ENCODE measurements at regions not wholly inside any gene's neighbourhood (a gene's known extent, or its start where the extent isn't known, plus 50 kb on each side); places are given as distances from the start of the nearest gene placed in this dataset.

DNA sequence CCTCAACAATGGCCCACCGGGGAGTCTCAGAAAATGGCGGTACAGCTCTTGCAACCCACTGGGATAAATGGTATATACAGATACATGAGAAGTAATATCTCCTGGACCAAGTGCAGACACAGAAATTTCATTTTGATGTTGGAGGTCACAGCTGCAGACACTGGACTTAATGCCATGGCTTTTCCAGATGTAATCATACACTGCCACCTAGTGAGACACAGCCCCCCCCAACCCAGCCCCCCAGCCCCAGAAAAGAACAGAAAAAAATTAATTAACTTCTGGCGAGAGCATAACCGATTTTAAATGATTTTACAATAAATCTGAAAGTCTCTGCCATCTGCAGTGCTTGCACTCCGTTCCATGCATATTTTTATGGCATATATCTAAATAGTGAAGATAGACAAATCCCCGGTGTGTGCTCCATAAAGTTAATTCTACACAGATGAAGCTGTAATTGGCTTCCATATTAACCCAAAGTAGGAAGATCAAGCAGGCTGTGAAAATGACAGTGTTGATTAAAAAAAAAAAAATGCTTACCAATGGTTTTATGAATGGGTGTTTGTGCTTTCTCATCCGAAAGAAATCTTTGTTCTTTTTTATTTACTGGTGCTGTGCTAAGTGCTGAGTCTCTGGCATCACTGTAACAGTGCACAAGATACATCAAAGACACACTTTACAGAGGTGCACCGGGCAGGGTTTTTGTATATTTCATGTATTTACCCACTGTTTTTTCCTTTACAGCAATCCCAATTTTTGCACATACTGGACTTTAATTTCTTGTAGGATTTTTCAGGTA lies 804.1 kb downstream of the TFAP2A start:
- Mint-ChIP-seq H3K9me3 (peaks cover 0 to 7% (median 3%) of the 10 kb centered on the region in 8 donors), H3K4me3 (no peak overlapping the region)
- CTCF ChIA-PET (ENCODE audit: partially characterized antibody): no interaction called here

DNA sequence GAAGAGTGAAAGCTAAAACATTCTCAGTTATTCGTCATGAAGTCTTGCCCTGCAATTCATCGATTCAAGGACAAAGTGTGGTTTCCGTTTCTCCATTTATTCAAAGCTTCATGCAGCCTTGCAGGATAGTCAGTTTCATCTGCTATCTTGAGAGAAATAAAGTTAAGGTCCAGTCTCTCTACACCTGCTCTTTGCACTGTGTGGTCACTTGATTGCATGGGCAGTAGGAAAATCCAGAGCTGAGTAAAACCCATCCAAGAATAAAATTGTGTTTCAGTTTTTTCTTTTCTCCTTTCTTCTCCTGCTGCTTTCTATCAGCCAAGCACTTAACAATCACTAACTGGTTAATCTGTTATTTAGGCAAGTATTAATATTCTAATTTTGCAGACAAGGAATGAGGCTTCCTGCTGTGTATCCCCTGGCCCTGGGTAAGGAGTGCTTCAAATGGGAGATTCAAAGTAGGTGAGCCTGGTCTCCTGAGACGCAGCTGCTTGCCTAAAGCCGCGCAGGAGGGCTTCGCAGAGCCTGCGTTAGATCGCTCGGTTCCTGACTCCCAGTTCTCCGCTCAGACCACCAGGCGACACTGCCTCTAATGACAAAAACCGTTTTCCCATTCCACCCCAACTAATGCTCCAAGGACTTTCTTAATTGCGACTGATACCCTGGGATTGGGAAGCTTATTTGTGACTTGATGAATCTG lies 808.3 kb downstream of the TFAP2A start:
- POLR2A ChIA-PET (ENCODE audit: partially characterized antibody): no interaction called here
- intact Hi-C loops (cut with micrococcal nuclease): no loop called here
- Mint-ChIP-seq H3K36me3 (no peaks in the 10 kb centered on the region), H3K27me3 (no peaks in the 10 kb centered on the region), H3K9me3 (no peaks in the 10 kb centered on the region), H3K27ac (no peak overlapping the region), H3K4me3 (no peak overlapping the region), H3K4me1 (no peaks in the 10 kb centered on the region)
- Histone ChIP-seq H3K36me3 (ENCODE audit: insufficient read depth, low read length) (no peaks in the 10 kb centered on the region), H3K4me3 (ENCODE audit: low read length in 2 of 2) (no peak overlapping the region), H3K27me3 (ENCODE audit: insufficient read depth, low read length) (no peaks in the 10 kb centered on the region), H3K27ac (ENCODE audit: low read depth, low read length) (no peak overlapping the region), H3K4me1 (ENCODE audit: insufficient read depth, low read length) (no peaks in the 10 kb centered on the region), H3K9me3 (ENCODE audit: control insufficient read depth in 1 of 2, low read length in 2 of 2) (no peaks in the 10 kb centered on the region)
- CTCF ChIA-PET (ENCODE audit: partially characterized antibody): no interaction called here
- DNase-seq: no peak

More for the DNA sequence above, 804.1 kb downstream of the TFAP2A start:
- Mint-ChIP-seq H3K27ac (no peak overlapping the region), H3K27me3 (no peaks in the 10 kb centered on the region), H3K4me1 (no peaks in the 10 kb centered on the region), H3K36me3 (no peaks in the 10 kb centered on the region)
- no peaks in the 10 kb centered on the region for H3K27me3 ChIP-seq (ENCODE audit: insufficient read depth, low read length)
- no peaks in the 10 kb centered on the region for H3K9me3 ChIP-seq (ENCODE audit: control insufficient read depth in 1 of 2, low read length in 2 of 2)
- POLR2A ChIA-PET (ENCODE audit: partially characterized antibody): no interaction called here
- no peak for DNase-seq
- no peaks in the 10 kb centered on the region for H3K36me3 ChIP-seq (ENCODE audit: insufficient read depth, low read length)
- intact Hi-C loops (cut with micrococcal nuclease): no loop called here
- H3K4me1 ChIP-seq (ENCODE audit: insufficient read depth, low read length): no peaks in the 10 kb centered on the region
- no peak overlapping the region for H3K4me3 ChIP-seq (ENCODE audit: low read length in 2 of 2)
- no peak overlapping the region for H3K27ac ChIP-seq (ENCODE audit: low read depth, low read length)

DNA sequence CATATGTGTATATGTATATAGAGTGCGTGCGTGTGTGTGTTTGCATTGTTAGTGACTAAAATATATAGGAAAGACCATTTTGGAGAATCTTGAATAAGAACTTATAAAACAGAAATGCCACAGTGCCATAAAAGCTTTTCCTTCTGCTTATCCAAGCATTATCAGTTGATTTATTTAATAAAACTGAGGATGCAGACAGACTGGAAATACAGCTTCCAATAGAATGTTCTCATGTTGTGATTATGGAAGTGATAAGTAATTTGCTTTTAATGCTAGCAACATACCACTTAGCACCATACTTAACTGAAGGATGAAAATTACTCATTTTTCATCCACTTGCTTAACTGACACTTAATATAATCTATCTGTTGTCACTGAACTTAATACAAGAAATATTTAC lies 820.1 kb downstream of the TFAP2A start:
- no peaks in the 10 kb centered on the region for H3K4me1 Mint-ChIP-seq
- Histone ChIP-seq H3K27me3 (ENCODE audit: insufficient read depth, low read length) (no peaks in the 10 kb centered on the region), H3K4me1 (ENCODE audit: insufficient read depth, low read length) (no peaks in the 10 kb centered on the region), H3K4me3 (ENCODE audit: low read length in 2 of 2) (no peak overlapping the region), H3K36me3 (ENCODE audit: insufficient read depth, low read length) (no peaks in the 10 kb centered on the region), H3K27ac (ENCODE audit: low read depth, low read length) (no peak overlapping the region), H3K9me3 (ENCODE audit: control insufficient read depth in 1 of 2, low read length in 2 of 2) (no peaks in the 10 kb centered on the region)
- no peak overlapping the region for H3K27ac Mint-ChIP-seq
- intact Hi-C loops (cut with micrococcal nuclease): no loop called here
- no peak for DNase-seq
- peaks cover 0 to 5% (median under 1%) of the 10 kb centered on the region in 8 donors for H3K9me3 Mint-ChIP-seq
- no peaks in the 10 kb centered on the region for H3K27me3 Mint-ChIP-seq
- ChIA-PET POLR2A (ENCODE audit: partially characterized antibody) (no interaction called here), CTCF (ENCODE audit: partially characterized antibody) (no interaction called here)
- H3K4me3 Mint-ChIP-seq: no peak overlapping the region
- H3K36me3 Mint-ChIP-seq: no peaks in the 10 kb centered on the region

DNA sequence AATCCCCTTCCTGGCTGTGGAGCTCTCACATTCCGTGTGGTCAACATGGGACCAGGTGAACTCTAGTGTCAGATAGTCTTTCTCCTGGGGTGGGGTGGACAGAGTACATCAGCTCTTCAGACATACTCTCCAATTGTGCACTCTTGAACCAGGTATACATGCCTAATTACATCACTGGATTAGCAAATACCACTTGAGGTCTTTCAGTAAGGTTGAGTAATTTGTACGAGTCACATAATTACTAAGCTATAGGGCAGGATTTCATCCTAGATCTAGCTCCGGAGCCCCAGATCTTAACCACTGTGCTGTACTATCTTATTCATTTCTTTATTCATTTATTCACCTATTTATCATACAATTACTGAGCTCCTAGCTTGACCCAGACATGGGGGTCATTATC lies 821.3 kb downstream of the TFAP2A start:
- no peaks in the 10 kb centered on the region for H3K27me3 ChIP-seq (ENCODE audit: insufficient read depth, low read length)
- no peak overlapping the region for H3K27ac ChIP-seq (ENCODE audit: low read depth, low read length)
- Mint-ChIP-seq H3K9me3 (peaks cover 0 to 5% (median under 1%) of the 10 kb centered on the region in 8 donors), H3K4me1 (no peaks in the 10 kb centered on the region), H3K36me3 (no peaks in the 10 kb centered on the region), H3K4me3 (no peak overlapping the region), H3K27me3 (no peaks in the 10 kb centered on the region), H3K27ac (no peak overlapping the region)
- H3K36me3 ChIP-seq (ENCODE audit: insufficient read depth, low read length): no peaks in the 10 kb centered on the region
- no peak for DNase-seq
- no peak overlapping the region for H3K4me3 ChIP-seq (ENCODE audit: low read length in 2 of 2)
- ChIA-PET CTCF (ENCODE audit: partially characterized antibody) (no interaction called here), POLR2A (ENCODE audit: partially characterized antibody) (no interaction called here)
- no peaks in the 10 kb centered on the region for H3K9me3 ChIP-seq (ENCODE audit: control insufficient read depth in 1 of 2, low read length in 2 of 2)
- intact Hi-C loops (cut with micrococcal nuclease): no loop called here
- H3K4me1 ChIP-seq (ENCODE audit: insufficient read depth, low read length): no peaks in the 10 kb centered on the region

DNA sequence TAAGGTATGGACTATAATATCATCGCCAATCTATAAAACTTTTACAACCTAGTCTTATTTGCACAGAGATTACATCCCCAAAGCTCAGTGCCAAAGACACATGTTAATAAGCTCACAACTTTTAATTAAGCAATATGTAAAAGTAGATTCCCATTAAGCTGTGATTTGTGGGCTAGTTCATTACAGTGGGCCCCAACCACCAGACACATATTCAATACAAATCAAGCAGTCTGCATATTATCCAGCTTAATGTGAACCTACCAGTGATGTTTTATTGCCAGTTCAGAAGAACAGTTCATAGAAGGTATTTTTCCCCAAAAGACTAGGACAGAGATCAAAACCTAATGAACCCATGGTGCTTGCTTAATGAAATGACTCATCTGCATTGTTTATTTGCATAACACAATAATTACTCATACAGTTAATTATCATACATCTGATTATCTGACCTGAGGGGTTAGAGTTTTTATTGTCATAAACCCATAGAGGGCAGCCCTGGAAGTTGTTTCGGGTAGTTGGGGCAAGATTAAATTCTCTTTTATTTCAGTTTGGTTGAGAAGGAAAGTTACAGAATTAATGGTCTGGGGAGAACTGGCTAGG lies 831.0 kb downstream of the TFAP2A start:
- Mint-ChIP-seq H3K27ac (no peak overlapping the region), H3K9me3 (peaks cover 0 to 4% (median 2%) of the 10 kb centered on the region in 8 donors), H3K4me1 (no peaks in the 10 kb centered on the region), H3K36me3 (no peaks in the 10 kb centered on the region), H3K27me3 (no peaks in the 10 kb centered on the region), H3K4me3 (no peak overlapping the region)
- no peak overlapping the region for H3K4me3 ChIP-seq (ENCODE audit: low read length in 2 of 2)
- intact Hi-C loops (cut with micrococcal nuclease): no loop called here
- ChIA-PET CTCF (ENCODE audit: partially characterized antibody) (no interaction called here), POLR2A (ENCODE audit: partially characterized antibody) (no interaction called here)
- H3K27me3 ChIP-seq (ENCODE audit: insufficient read depth, low read length): no peaks in the 10 kb centered on the region
- no peaks in the 10 kb centered on the region for H3K4me1 ChIP-seq (ENCODE audit: insufficient read depth, low read length)
- H3K36me3 ChIP-seq (ENCODE audit: insufficient read depth, low read length): no peaks in the 10 kb centered on the region
- no peaks in the 10 kb centered on the region for H3K9me3 ChIP-seq (ENCODE audit: control insufficient read depth in 1 of 2, low read length in 2 of 2)
- no peak for DNase-seq
- H3K27ac ChIP-seq (ENCODE audit: low read depth, low read length): no peak overlapping the region

DNA sequence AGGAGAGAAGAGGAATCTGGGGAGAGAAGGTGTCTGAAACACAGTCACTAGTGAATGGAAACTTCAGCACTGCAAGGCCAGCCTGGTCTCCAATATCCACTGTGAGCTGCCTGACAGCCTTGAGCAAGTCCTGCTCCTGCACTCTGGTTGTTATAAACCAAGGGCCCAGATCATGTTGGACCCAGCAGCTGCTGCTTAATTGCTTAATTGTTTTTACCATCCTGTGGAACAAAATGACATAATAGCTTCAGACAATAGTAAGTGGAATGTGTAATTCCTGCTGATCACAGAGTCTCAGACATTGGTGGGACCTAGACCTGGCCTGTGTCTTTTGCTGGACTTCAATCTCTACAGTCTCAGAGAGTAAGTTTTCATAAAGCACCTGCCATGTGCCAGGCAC lies 833.7 kb downstream of the TFAP2A start:
- no peaks in the 10 kb centered on the region for H3K4me1 ChIP-seq (ENCODE audit: insufficient read depth, low read length)

DNA sequence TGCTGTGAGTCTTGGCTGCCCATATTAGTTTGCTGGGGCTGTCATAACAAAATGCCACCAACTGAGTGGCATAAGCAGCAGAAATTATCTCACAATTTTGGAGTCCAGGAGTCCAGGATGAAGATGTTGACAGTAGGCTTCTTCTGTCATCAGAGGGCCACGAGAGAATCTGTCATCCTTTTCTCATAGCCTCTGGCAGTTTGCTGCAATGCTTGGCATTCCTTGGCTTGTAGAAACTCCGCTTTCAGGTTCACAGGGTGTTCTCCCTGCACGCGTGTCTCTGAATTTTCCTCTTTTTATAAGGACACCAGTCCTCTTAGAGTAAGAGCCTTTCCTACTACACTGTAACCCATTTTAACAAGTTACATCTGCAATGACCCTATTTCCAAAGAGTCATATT lies 838.4 kb downstream of the TFAP2A start:
- no peak for DNase-seq
- CTCF ChIA-PET (ENCODE audit: partially characterized antibody): interaction anchor here (1.3 kb wide), 1 partner anchor 16 kb away, joined by 3 read pairs; no protein-coding TSS in a partner anchor
- H3K9me3 ChIP-seq (ENCODE audit: control insufficient read depth in 1 of 2, low read length in 2 of 2): no peaks in the 10 kb centered on the region
- Mint-ChIP-seq H3K27ac (no peak overlapping the region), H3K36me3 (no peaks in the 10 kb centered on the region), H3K27me3 (no peaks in the 10 kb centered on the region), H3K9me3 (peaks cover 0 to 10% (median 0%) of the 10 kb centered on the region in 8 donors), H3K4me3 (no peak overlapping the region), H3K4me1 (no peaks in the 10 kb centered on the region)
- H3K27me3 ChIP-seq (ENCODE audit: insufficient read depth, low read length): no peaks in the 10 kb centered on the region
- H3K36me3 ChIP-seq (ENCODE audit: insufficient read depth, low read length): no peaks in the 10 kb centered on the region
- no peak overlapping the region for H3K27ac ChIP-seq (ENCODE audit: low read depth, low read length)
- intact Hi-C loops (cut with micrococcal nuclease): no loop called here
- POLR2A ChIA-PET (ENCODE audit: partially characterized antibody): no interaction called here
- no peaks in the 10 kb centered on the region for H3K4me1 ChIP-seq (ENCODE audit: insufficient read depth, low read length)
- H3K4me3 ChIP-seq (ENCODE audit: low read length in 2 of 2): no peak overlapping the region

More for the DNA sequence above, 833.7 kb downstream of the TFAP2A start:
- DNase-seq: no peak
- H3K27me3 ChIP-seq (ENCODE audit: insufficient read depth, low read length): no peaks in the 10 kb centered on the region
- Mint-ChIP-seq H3K27ac (no peak overlapping the region), H3K27me3 (no peaks in the 10 kb centered on the region), H3K4me3 (no peak overlapping the region), H3K36me3 (no peaks in the 10 kb centered on the region), H3K9me3 (peaks cover 0 to 3% (median 0%) of the 10 kb centered on the region in 8 donors), H3K4me1 (no peaks in the 10 kb centered on the region)
- no peaks in the 10 kb centered on the region for H3K9me3 ChIP-seq (ENCODE audit: control insufficient read depth in 1 of 2, low read length in 2 of 2)
- H3K4me3 ChIP-seq (ENCODE audit: low read length in 2 of 2): no peak overlapping the region
- POLR2A ChIA-PET (ENCODE audit: partially characterized antibody): no interaction called here
- intact Hi-C loops (cut with micrococcal nuclease): no loop called here
- H3K36me3 ChIP-seq (ENCODE audit: insufficient read depth, low read length): no peaks in the 10 kb centered on the region
- CTCF ChIA-PET (ENCODE audit: partially characterized antibody): no interaction called here
- no peak overlapping the region for H3K27ac ChIP-seq (ENCODE audit: low read depth, low read length)
